Liver (tissue), 8 donors: ENCODE measurements at regions not wholly inside any gene's neighbourhood (a gene's known extent, or its start where the extent isn't known, plus 50 kb on each side); places are given as distances from the start of the nearest gene placed in this dataset.

Experiments used
- DNase-seq: peaks from one replicate; pipeline ENCODE4 v3.0.0-alpha.2; 2017; ENCODE audit warnings: low spot score
- H3K27ac ChIP-seq, 2 donors: one replicate each; pipeline ENCODE4 v1.7.0; 2013; ENCODE audit warnings: inconsistent platforms in 2 of 2, low read length in 2 of 2, control low read depth in 1 of 2, low read depth in 1 of 2, mild to moderate bottlenecking in 1 of 2
- H3K27me3 ChIP-seq, 4 donors: one replicate each; pipeline versions ENCODE4 v1.6.1 to v1.7.0; 2013; ENCODE audit warnings: low read length in 3 of 4, inconsistent platforms in 1 of 4, mild to moderate bottlenecking in 1 of 4, moderate library complexity in 1 of 4; ENCODE audit not compliant: control insufficient read depth in 4 of 4, insufficient read depth in 4 of 4
- H3K36me3 ChIP-seq, 4 donors: one replicate each; pipeline versions ENCODE4 v1.6.1 to v1.7.0; 2013; ENCODE audit warnings: low read length in 3 of 4, mild to moderate bottlenecking in 3 of 4, low read depth in 1 of 4, moderate library complexity in 1 of 4; ENCODE audit not compliant: control insufficient read depth in 4 of 4, insufficient read depth in 3 of 4
- H3K4me1 ChIP-seq, 4 donors: one replicate each; pipeline versions ENCODE4 v1.6.1 to v1.7.0; 2013; ENCODE audit warnings: low read length in 3 of 4, mild to moderate bottlenecking in 3 of 4, moderate library complexity in 1 of 4; ENCODE audit not compliant: control insufficient read depth in 4 of 4, insufficient read depth in 4 of 4
- H3K4me3 ChIP-seq, 3 donors: one replicate each; pipeline versions ENCODE4 v1.6.1 to v1.7.0; 2013; ENCODE audit warnings: low read length in 3 of 3, control low read depth in 1 of 3, low read depth in 1 of 3, mild to moderate bottlenecking in 1 of 3
- H3K9ac ChIP-seq, 2 donors: one replicate each; pipeline ENCODE4 v1.7.0; 2013; ENCODE audit warnings: low read length in 2 of 2, mild to moderate bottlenecking in 2 of 2, moderate library complexity in 2 of 2, control low read depth in 1 of 2, low read depth in 1 of 2
- H3K9me3 ChIP-seq, 4 donors: one replicate each; pipeline versions ENCODE4 v1.6.1 to v1.7.0; 2013; ENCODE audit warnings: low read length in 3 of 4; ENCODE audit not compliant: control insufficient read depth in 4 of 4
- CTCF ChIP-seq: fragments of 150-350 bp; IDR thresholded peaks from 2 replicates; pipeline ENCODE4 v1.5.1; 2017; ENCODE audit warnings: improper control_type of control experiment, low read depth, low read length; ENCODE audit not compliant: missing input control
- EGR1 ChIP-seq, 2 donors: IDR thresholded peaks; 2 replicates each; pipeline ENCODE4 v1.6.1; 2016 to 2018; ENCODE audit warnings: antibody characterized with exemption in 2 of 2, low read depth in 2 of 2
- FOXA2 ChIP-seq: IDR thresholded peaks from 2 replicates; pipeline ENCODE4 v1.6.1; 2016; ENCODE audit warnings: antibody characterized with exemption
- HNF4A ChIP-seq, 2 donors: conservative IDR thresholded peaks; 2 replicates each; pipeline ENCODE4 v1.6.1; 2016; ENCODE audit warnings: antibody characterized with exemption in 2 of 2, mild to moderate bottlenecking in 2 of 2
- JUND ChIP-seq, 2 donors: IDR thresholded peaks; 2 replicates each; pipeline ENCODE4 v1.6.1; 2016; ENCODE audit warnings: antibody characterized with exemption in 2 of 2
- MAX ChIP-seq: IDR thresholded peaks from 2 replicates; pipeline ENCODE4 v1.6.1; 2016; ENCODE audit warnings: antibody characterized with exemption
- REST ChIP-seq: IDR thresholded peaks from 2 replicates; pipeline ENCODE4 v1.6.1; 2016; ENCODE audit warnings: antibody characterized with exemption, mild to moderate bottlenecking
- RXRA ChIP-seq, 2 donors: IDR thresholded peaks; 2 replicates each; pipeline ENCODE4 v1.6.1; 2017 to 2018; ENCODE audit warnings: antibody characterized with exemption in 2 of 2, mild to moderate bottlenecking in 1 of 2
- SP1 ChIP-seq: IDR thresholded peaks from 2 replicates; pipeline ENCODE4 v1.6.1; 2018; ENCODE audit warnings: antibody characterized with exemption, mild to moderate bottlenecking
- YY1 ChIP-seq: IDR thresholded peaks from 2 replicates; pipeline ENCODE4 v1.6.1; 2016; ENCODE audit warnings: antibody characterized with exemption, mild to moderate bottlenecking
- WGBS: extraction: QIAGEN DNeasy Blood & Tissue Kit; methylation state at CpG from one replicate; pipeline ENCODE4 v1.1.7; 2013; 5-methylcytosine and 5-hydroxymethylcytosine counted together
- TF ChIP-seq, protein P1 (sequence below): IDR thresholded peaks from 2 replicates; pipeline ENCODE4 v1.6.1; 2016; ENCODE audit warnings: antibody characterized with exemption
- TF ChIP-seq, protein P2 (sequence below): IDR thresholded peaks from 2 replicates; pipeline ENCODE4 v1.6.1; 2016; ENCODE audit warnings: antibody characterized with exemption
- donor health status: healthy.
- donor health status: healthy.
- donor health status: healthy.
- donor health status: healthy.
- donor health status: healthy.

- DNase-seq: no peak
- H3K36me3 ChIP-seq: no peaks in the 10 kb centered on the region
- peaks cover 0 to 2% (median 0%) of the 10 kb centered on the region in 4 donors for H3K27me3 ChIP-seq
- H3K9ac ChIP-seq: no peak overlapping the region
- WGBS: 61% methylated on average over 1 of the region's 1 CpG
- TF ChIP-seq JUND (IDR thresholded peaks at IDR 0.05) (no peak), RXRA (IDR thresholded peaks at IDR 0.05) (no peak), HNF4A (conservative IDR thresholded peaks at IDR 0.05) (no peak), MAX (no peak), EGR1 (IDR thresholded peaks at IDR 0.05; ENCODE audit: low read depth in 2 of 2) (no peak), YY1 (no peak), SP1 (no peak), FOXA2 (no peak), REST (no peak), CTCF (no peak)
- TF ChIP-seq, protein P1, sequence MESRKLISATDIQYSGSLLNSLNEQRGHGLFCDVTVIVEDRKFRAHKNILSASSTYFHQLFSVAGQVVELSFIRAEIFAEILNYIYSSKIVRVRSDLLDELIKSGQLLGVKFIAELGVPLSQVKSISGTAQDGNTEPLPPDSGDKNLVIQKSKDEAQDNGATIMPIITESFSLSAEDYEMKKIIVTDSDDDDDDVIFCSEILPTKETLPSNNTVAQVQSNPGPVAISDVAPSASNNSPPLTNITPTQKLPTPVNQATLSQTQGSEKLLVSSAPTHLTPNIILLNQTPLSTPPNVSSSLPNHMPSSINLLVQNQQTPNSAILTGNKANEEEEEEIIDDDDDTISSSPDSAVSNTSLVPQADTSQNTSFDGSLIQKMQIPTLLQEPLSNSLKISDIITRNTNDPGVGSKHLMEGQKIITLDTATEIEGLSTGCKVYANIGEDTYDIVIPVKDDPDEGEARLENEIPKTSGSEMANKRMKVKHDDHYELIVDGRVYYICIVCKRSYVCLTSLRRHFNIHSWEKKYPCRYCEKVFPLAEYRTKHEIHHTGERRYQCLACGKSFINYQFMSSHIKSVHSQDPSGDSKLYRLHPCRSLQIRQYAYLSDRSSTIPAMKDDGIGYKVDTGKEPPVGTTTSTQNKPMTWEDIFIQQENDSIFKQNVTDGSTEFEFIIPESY: no peak
- TF ChIP-seq, protein P2, sequence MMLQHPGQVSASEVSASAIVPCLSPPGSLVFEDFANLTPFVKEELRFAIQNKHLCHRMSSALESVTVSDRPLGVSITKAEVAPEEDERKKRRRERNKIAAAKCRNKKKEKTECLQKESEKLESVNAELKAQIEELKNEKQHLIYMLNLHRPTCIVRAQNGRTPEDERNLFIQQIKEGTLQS: no peak
- no peaks in the 10 kb centered on the region for H3K9me3 ChIP-seq
- H3K27ac ChIP-seq: no peak overlapping the region
- no peak overlapping the region for H3K4me3 ChIP-seq
- no peaks in the 10 kb centered on the region for H3K4me1 ChIP-seq
These were observed 80.2 kb upstream of the SKOR2 start for GRCh38 chr18:47331641-47332040.

- 76% methylated on average over 7 of the region's 7 CpGs for WGBS
- H3K9ac ChIP-seq: no peak overlapping the region
These were observed 79.6 kb upstream of the SKOR2 start for GRCh38 chr18:47331026-47331425.

More at GRCh38 chr18:47331026-47331425, 79.6 kb upstream of the SKOR2 start:
- Histone ChIP-seq H3K27me3 (peaks cover 0 to 2% (median 0%) of the 10 kb centered on the region in 4 donors), H3K36me3 (no peaks in the 10 kb centered on the region), H3K4me1 (no peaks in the 10 kb centered on the region), H3K9me3 (no peaks in the 10 kb centered on the region), H3K27ac (no peak overlapping the region), H3K4me3 (no peak overlapping the region)
- no peak for TF ChIP-seq CTCF
- DNase-seq: no peak
